Nephron progenitor cell (in vitro differentiated cells): ENCODE measurements at regions not wholly inside any gene's neighbourhood (a gene's known extent, or its start where the extent isn't known, plus 50 kb on each side); places are given as distances from the start of the nearest gene placed in this dataset.

ENCODE experiments used
- DNase-seq: peaks from one replicate; pipeline ENCODE4 v3.0.0; 2021
- H3K27ac Mint-ChIP-seq: 2 replicates; pipeline ENCODE4 v1.8.0; 2021; ENCODE audit warnings: mild to moderate bottlenecking, moderate library complexity, mixed read lengths
- H3K27me3 Mint-ChIP-seq: 2 replicates; pipeline ENCODE4 v1.8.0; 2021; ENCODE audit warnings: mild to moderate bottlenecking, low read depth, mixed read lengths; ENCODE audit not compliant: poor library complexity
- H3K36me3 Mint-ChIP-seq: 2 replicates; pipeline ENCODE4 v1.8.0; 2021; ENCODE audit warnings: low read depth, mixed read lengths
- H3K4me1 Mint-ChIP-seq: 2 replicates; pipeline ENCODE4 v1.8.0; 2021; ENCODE audit warnings: mixed read lengths
- H3K4me3 Mint-ChIP-seq: 2 replicates; pipeline ENCODE4 v1.8.0; 2021; ENCODE audit warnings: mild to moderate bottlenecking, moderate library complexity, mixed read lengths
- H3K9me3 Mint-ChIP-seq: 2 replicates; pipeline ENCODE4 v1.8.0; 2021; ENCODE audit warnings: mild to moderate bottlenecking, moderate library complexity, mixed read lengths
- CTCF ChIP-seq: fragments of 200-600 bp; sonication (generic); IDR thresholded peaks from 2 replicates; pipeline ENCODE4 v1.5.0; 2021; ENCODE audit warnings: antibody characterized with exemption

DNA sequence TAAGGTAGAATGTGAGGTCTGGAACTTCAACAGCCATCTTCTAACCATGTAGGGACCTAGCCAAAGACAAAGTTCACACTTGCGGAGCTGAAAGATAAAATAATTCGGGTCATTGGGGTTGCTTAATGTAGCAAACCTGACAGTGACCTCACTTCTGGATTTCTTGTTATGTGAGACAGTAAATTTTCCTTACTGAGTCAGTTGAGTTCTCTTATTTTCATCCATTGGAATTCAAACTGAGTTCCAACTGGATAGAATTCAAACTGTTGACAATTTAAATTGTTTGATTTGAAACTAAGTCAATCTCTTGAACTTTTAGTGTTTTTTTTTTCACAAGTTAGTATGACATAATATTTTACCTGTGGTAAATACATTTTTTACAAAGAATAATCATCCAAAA, 406.5 kb downstream of the ADAMTS20 start:
- Mint-ChIP-seq H3K36me3 (peaks cover 15% of the 10 kb centered on the region), H3K9me3 (peaks cover 16% of the 10 kb centered on the region), H3K27me3 (peaks cover 14% of the 10 kb centered on the region), H3K4me3 (no peak overlapping the region), H3K4me1 (no peaks in the 10 kb centered on the region), H3K27ac (no peak overlapping the region)
- no peak for DNase-seq
- no peak for TF ChIP-seq CTCF

GRCh38 chr12:43143278-43143677, 408.7 kb downstream of the ADAMTS20 start:
- no peaks in the 10 kb centered on the region for H3K4me1 Mint-ChIP-seq
- no peak overlapping the region for H3K4me3 Mint-ChIP-seq
- TF ChIP-seq CTCF = no peak
- no peak for DNase-seq
- peaks cover 15% of the 10 kb centered on the region for H3K36me3 Mint-ChIP-seq
- H3K27me3 Mint-ChIP-seq = peaks cover 18% of the 10 kb centered on the region
- no peak overlapping the region for H3K27ac Mint-ChIP-seq
- peaks cover 23% of the 10 kb centered on the region for H3K9me3 Mint-ChIP-seq

DNA sequence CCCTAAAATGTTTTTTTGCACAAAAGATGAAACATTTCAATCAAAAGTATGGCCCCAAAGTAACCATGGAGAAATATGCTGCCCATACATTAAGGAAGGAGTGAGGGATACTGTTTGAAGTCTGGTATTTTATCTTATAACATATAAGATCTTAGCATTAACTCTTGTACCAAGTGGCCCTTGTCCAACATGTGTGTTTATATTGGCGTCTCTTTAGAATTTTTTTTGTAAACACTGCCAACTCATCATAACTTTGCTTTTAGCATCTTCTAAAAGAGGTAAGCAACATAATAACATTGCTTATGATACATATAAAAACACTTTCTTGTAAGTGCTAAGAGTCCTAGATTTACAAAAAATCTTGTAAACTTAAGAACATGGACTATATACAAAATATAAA, 419.7 kb downstream of the ADAMTS20 start:
- Mint-ChIP-seq H3K4me3 (no peak overlapping the region), H3K4me1 (no peaks in the 10 kb centered on the region), H3K27me3 (peaks cover 15% of the 10 kb centered on the region), H3K36me3 (peaks cover 20% of the 10 kb centered on the region), H3K27ac (no peak overlapping the region), H3K9me3 (peaks cover 28% of the 10 kb centered on the region)
- DNase-seq = no peak
- TF ChIP-seq CTCF = no peak

- H3K27me3 Mint-ChIP-seq = peaks cover 15% of the 10 kb centered on the region
- no peak overlapping the region for H3K4me3 Mint-ChIP-seq
- H3K36me3 Mint-ChIP-seq = peaks cover 16% of the 10 kb centered on the region
- no peak for DNase-seq
- TF ChIP-seq CTCF = no peak
- no peak overlapping the region for H3K27ac Mint-ChIP-seq
- H3K9me3 Mint-ChIP-seq = peaks cover 20% of the 10 kb centered on the region
- no peaks in the 10 kb centered on the region for H3K4me1 Mint-ChIP-seq
Observed at GRCh38 chr12:43131301-43131700, 420.7 kb downstream of the ADAMTS20 start.

- Mint-ChIP-seq H3K27ac (no peak overlapping the region), H3K9me3 (no peaks in the 10 kb centered on the region), H3K4me1 (peaks cover 7% of the 10 kb centered on the region), H3K4me3 (no peak overlapping the region), H3K27me3 (peaks cover 15% of the 10 kb centered on the region), H3K36me3 (no peaks in the 10 kb centered on the region)
- DNase-seq = no peak
- TF ChIP-seq CTCF = no peak
Observed at GRCh38 chr12:43127886-43128549, 424.0 kb downstream of the ADAMTS20 start.

- DNase-seq = no peak
- no peak for TF ChIP-seq CTCF
- peaks cover 15% of the 10 kb centered on the region for H3K27me3 Mint-ChIP-seq
- no peaks in the 10 kb centered on the region for H3K36me3 Mint-ChIP-seq
- H3K9me3 Mint-ChIP-seq = no peaks in the 10 kb centered on the region
- H3K4me3 Mint-ChIP-seq = no peak overlapping the region
- H3K27ac Mint-ChIP-seq = peak overlapping the region; percentile 49
- H3K4me1 Mint-ChIP-seq = peaks cover 17% of the 10 kb centered on the region
Observed at GRCh38 chr12:43126652-43127375, 425.2 kb downstream of the ADAMTS20 start.
